ENCODE measurements at regions not wholly inside any gene's neighbourhood (a gene's known extent, or its start where the extent isn't known, plus 50 kb on each side); places are given as distances from the start of the nearest gene placed in this dataset.
"Not testable (repeated sequence)": the region's sequence is repeated elsewhere in the genome, so short reads cannot be mapped to it uniquely, and the experiment has no call there.

DNA sequence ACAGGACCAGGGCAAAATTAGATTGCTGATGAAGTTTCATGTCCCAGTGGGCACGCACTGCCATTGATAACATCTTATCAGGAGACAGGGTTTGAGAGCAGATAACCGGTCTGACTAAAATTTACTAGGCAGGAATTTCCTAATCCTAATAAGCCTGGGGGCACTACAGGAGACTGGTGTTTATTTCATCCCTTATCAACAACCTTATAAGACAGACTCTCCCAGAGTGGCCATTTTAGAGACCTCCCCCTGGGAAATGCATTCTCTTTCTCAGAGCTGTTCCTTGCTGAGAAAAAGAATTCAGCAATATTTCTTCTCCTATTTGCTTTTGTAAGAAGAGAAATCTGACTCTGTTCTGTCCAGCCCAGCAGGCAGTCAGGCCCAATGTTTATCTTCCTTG, 423.4 kb upstream of the IMPG1 start:
- FAIRE-seq = no peak

GRCh38 chr6:76491376-76491775, 418.9 kb upstream of the IMPG1 start:
- not testable (repeated sequence) for FAIRE-seq

DNA sequence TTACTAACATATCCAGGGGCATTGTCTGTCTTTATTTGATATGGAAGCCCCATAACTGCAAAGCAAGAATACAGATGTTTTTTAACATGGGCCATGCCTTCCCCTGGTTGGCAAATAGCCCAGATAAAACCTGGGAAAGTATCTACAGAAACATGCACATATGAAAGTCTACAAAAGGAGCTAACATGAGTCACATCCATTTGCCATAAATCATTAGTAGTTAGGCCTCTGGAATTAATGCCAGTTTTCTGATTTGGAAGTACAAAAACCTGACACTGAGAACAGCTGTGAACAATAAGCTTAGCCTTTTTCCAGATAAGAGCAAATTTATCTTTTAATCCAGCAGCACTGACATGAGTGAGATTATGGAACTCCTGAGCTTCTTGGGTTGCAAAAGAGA, 418.0 kb upstream of the IMPG1 start:
- FAIRE-seq = no peak

GRCh38 chr6:76481101-76481500, 408.6 kb upstream of the IMPG1 start:
- no peak for FAIRE-seq

DNA sequence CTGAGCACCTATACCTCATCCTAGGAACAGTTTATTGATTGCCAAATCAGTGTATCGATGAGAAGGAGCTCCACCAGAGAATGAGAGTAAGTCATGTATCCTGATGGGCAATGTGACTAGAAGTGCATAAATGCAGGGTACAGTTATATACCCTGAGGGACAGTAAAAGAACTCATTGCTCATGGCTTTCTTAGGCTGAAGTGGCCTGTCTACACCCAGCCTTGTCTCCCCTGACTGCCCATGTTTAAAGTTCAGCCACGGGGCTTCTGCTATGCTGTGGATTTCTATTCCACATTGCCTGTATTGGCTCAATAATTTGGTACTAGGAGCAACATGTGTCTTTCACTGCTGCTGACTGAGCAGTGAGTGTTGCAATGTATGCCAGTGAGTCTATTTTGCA, 400.4 kb upstream of the IMPG1 start:
- FAIRE-seq = no peak

GRCh38 chr6:76466286-76466685, 393.8 kb upstream of the IMPG1 start:
- no peak for FAIRE-seq

GRCh38 chr6:76465410-76465809, 392.9 kb upstream of the IMPG1 start:
- FAIRE-seq = no peak

GRCh38 chr6:76453270-76453669, 380.8 kb upstream of the IMPG1 start:
- FAIRE-seq = no peak

- no peak for FAIRE-seq
Observed at GRCh38 chr6:76451926-76452709, 379.7 kb upstream of the IMPG1 start.

GRCh38 chr6:76448109-76448508, 375.6 kb upstream of the IMPG1 start:
- FAIRE-seq = no peak

- FAIRE-seq = no peak
Observed at GRCh38 chr6:76441875-76442274, 369.4 kb upstream of the IMPG1 start.

- no peak for FAIRE-seq
Observed at GRCh38 chr6:76439811-76440210, 367.3 kb upstream of the IMPG1 start.

DNA sequence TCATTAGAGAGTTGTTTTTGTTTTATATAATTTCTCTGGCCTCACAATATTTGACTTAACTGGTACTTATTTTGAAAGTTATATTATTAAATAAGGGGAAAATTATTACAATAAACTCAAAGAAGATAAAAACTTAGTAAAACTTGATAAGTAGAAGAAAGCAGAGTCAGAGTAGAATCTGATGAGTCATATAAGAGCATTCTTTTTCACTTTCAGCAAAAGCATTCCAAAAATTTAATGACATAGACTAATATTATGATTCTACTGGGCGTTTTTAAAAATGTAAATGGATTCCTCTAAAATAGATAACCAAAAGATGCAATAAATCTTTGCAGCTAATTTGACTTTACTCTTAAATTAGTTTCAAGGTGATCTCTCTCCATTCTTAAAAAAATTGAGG, 366.3 kb upstream of the IMPG1 start:
- no peak for FAIRE-seq

GRCh38 chr6:76435174-76435573, 362.7 kb upstream of the IMPG1 start:
- no peak for FAIRE-seq

DNA sequence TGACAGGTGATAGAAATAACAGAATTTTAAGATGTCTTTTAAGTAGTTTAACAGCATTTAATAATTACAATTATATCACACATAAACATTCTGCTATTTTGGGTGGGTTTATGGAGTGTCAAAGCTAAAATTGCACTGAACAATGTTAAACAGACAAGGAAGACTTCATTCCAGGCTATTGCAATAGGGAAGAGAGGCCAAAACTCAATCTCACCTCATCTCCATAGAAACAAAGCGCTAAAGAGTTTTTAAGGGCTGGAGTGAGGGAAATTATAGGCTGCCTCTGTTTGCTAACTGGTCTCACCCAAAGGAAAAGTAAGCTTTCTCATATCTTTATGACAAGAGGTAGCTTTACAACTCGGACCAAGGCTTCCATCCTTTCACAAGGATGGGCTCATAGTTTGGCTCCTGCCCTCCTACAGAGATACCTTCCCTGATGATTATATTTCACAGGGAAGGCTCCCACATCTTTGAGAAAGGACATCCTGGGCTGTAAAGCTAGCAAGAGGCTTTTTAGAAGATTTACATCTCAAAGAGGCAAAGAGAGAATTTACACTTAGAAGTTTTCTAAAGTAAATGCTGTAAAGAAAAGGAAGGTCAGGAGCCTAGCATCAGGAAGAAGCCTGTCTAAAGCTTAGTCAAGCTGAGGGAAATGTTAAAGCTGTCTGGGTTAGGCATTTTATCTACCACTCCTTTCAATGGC, 350.2 kb upstream of the IMPG1 start:
- FAIRE-seq = no peak

DNA sequence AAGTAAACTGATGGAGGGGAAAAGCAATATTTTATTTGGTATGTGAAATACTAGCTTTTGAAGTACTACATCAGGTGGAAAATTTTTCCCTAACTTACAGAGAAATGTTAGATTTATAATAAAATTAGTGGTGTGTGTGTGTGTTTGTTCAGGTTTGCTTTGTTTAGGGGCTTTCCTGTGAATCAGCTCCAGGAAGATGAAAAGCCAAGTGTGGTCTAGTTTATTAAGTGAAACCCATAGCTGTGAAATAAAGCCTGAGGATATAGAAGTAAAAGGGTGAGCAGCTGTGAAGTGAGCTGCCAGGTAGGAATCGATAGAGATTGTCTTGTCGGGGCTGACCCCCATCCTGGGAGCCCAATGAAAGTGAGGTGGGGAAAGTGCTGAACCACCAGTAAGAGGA, 347.6 kb upstream of the IMPG1 start:
- no peak for FAIRE-seq

DNA sequence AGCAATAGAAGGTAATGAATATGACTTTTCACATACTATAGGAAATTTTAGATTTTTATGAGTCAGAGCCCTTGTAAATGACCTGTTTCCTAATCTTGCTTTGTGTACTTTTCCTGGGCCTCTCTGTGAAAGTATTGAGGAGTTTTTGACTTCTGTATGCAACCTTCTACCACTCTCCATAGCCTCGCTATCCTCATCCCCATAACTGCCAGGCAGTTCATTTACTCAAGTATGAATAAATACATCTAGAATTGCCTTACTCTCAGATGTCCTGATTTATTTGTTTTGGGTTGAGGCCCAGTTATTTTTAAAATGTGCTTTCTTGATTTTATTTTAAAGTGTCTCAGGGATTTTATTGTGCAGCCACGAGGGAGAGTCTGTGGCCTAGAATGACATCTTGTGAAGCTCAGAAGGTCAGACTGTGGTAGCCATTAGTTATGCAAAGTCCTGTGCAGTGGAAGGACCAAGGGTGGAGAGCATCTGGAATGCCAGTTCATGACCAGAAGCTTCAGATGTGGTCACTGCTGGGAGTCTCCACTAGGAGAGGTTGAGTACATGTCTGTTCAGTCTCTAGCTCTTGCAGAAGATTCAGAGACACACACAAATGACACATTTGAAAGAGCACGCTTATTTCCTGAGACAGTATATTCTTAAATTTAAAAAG, 346.2 kb upstream of the IMPG1 start:
- no peak for FAIRE-seq

DNA sequence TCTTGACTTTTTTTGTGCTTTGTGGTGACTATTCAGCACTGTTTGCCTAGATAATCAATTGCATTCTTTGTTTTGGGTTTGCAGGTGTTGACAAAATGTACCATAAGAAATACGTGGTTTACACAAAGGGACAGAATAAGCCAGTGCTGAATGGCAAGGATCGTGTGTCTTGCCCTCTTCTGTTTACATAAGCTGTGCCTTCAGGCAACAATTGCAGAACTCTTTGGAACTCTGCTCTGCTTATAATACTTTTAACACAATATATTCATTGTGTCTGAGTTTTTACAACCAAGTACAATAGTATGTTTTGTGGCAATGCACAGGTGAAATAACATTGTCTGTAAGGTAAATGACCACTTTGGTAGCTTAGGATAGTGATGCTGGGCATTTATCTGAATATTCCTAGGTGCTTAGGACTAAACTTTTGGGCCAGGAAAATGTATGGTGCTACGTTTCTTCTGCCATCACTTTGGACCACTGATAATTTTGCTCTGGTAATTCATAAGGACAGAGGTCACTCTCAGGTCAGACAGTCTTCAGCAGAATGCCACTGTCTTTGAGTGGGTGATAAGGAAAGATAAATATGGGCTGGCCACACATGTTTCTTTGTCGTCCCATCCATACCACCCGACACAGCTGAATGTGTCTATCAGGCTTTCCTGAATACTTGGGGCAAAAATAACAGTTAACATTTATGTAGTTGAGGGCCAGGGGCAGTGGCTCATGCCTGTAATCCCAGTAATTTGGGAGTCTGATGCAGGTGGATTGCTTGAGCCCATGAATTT, 344.6 kb upstream of the IMPG1 start:
- no peak for FAIRE-seq

DNA sequence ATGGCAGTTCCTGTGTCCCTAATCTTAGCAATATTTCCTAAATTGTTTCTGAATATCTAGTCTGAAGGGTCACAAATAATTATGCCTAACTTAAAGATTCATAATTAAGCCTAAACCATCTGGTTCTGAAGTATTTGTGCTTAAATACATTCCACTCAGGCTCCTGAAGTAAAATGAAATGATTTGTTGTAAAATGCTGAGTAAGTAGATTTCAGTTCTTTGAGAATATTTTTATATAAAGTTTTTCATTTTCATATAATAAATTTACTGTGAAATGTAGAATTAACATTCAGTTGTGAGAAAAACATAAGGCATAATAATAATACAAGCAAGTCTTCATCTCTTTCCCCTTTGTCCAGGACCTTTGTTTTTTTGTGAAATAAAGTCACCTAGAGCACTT, 330.6 kb upstream of the IMPG1 start:
- no peak for FAIRE-seq

GRCh38 chr6:76397966-76398365, 325.5 kb upstream of the IMPG1 start:
- no peak for FAIRE-seq

- FAIRE-seq = no peak
Observed at GRCh38 chr6:76382201-76382600, 309.7 kb upstream of the IMPG1 start.

DNA sequence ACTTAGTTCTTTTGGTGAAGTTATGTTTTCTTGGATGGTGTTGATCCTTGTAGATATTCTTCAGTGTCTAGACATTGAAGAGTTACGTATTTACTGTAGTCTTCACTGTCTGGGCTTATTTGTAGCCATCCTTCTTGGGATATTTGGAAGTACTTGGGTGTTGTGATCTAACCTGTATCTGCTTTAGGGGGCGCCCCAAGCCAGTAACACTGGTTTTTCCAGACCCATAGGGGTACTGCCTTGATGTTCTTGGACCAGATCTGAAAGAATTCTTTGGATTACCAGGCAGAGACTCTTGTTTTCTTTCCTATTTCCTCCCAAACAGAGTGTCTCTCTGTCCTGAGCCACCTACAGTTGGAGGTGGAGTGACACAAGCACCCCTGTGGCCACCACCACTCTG, 309.1 kb upstream of the IMPG1 start:
- FAIRE-seq = no peak

DNA sequence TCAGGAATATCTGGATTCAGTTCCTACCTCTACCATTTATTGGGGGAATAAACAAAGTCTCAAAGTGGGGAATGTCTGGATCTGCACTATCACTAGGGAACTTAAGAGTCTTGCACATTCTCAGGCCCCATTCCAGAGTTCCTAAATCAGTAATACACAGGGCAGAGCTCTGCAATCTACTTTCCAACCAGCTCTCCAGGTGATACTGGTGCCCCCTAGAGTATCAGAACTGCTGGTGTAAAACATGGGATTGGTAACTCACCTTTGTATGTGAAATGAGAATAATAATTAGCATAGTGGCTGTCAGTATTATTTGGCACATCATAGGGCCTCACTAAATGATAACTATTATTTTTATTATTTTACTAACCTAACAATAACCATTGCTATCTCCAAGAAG, 278.8 kb upstream of the IMPG1 start:
- FAIRE-seq = no peak

All from A204.1 (cell line).